ENCODE measurements at regions not wholly inside any gene's neighbourhood (a gene's known extent, or its start where the extent isn't known, plus 50 kb on each side); places are given as distances from the start of the nearest gene placed in this dataset.

- TF ChIP-seq CTCF (IDR thresholded peaks at IDR 0.05) (no peak), EP300 (IDR thresholded peaks at IDR 0.05) (no peak), POLR2A (IDR thresholded peaks at IDR 0.05) (no peak)
Measured at GRCh38 chr5:17412760-17413671, 85.0 kb upstream of the TAF11L2 start.

All from tibial nerve (tissue), 4 donors.